NCI-H146 treated with DMSO at 0.1 percent for 48 hours (cell line): ENCODE measurements at regions not wholly inside any gene's neighbourhood (a gene's known extent, or its start where the extent isn't known, plus 50 kb on each side); places are given as distances from the start of the nearest gene placed in this dataset.

Experiments
- DNase-seq: peaks from one replicate; lab custom pipeline; 2025; ENCODE audit not compliant: unreplicated experiment; lab: John Stamatoyannopoulos, UW

GRCh38 chr15:47283246-47283645 lies 434.1 kb upstream of the SEMA6D start:
- DNase-seq = no peak

- no peak for DNase-seq
Observed at GRCh38 chr15:47288794-47289193, 428.5 kb upstream of the SEMA6D start.

DNA sequence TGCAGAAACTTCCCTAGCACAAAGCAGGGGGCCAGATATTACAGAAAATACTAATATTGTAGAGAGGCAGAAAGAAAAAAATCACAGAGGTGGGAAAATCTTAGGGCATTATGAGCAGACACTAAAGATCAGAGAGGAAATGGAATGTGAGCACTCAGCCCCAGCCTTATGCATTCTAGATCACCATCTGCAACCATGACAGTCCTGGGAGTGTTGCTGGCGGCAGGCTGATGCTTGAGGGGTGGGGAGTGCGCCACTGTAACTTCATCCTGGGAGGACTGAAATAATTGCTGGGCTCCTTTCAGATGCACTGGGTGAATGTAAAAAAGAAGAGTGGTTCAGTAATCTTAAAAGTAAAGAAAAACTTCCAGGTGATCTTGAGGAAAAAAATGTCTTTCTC lies 427.6 kb upstream of the SEMA6D start:
- DNase-seq = no peak

DNA sequence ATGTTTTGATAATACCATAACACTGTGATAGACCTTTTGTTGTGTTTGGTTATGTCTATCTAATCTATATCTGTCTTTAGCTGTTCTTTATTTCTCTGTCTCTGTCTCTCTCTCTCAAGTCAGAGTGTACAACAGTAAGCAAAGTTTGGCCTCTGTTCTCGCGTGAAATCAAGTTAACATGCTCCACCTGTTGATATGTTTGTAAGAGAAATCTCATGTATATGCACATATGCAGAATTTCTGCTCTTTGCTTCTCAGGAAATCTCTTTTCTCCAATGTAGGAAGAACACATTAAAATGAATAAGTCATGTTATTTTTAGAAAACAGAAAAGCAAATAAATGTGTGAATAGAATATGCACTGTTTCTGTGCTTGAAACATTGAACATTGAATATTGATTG lies 425.5 kb upstream of the SEMA6D start:
- DNase-seq = no peak

DNA sequence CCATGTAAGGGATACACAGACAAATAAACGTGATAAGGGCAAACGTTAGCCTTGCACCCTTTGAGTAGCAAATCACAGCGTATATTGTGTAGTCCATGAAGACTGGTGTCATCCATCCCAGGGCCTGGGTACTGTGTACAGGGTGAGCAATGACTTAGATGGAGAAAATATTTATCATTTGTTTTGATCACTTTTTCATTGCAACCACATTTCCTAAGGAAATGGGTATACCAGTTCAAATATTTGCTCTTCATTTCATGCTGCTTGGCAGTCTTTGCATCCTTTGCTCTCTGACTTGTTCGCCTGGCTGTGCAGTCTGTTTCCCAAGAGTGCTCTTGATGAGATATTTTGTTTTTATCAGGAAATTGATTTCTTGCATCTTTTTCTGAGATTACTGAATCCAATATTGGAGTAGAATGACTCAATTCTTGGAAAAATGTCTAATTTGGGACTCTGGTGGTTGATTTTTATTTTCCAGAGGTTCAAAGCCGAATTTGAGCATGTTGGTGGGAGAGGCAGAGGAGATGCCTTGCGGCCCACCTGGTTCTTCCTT lies 424.6 kb upstream of the SEMA6D start:
- no peak for DNase-seq

DNA sequence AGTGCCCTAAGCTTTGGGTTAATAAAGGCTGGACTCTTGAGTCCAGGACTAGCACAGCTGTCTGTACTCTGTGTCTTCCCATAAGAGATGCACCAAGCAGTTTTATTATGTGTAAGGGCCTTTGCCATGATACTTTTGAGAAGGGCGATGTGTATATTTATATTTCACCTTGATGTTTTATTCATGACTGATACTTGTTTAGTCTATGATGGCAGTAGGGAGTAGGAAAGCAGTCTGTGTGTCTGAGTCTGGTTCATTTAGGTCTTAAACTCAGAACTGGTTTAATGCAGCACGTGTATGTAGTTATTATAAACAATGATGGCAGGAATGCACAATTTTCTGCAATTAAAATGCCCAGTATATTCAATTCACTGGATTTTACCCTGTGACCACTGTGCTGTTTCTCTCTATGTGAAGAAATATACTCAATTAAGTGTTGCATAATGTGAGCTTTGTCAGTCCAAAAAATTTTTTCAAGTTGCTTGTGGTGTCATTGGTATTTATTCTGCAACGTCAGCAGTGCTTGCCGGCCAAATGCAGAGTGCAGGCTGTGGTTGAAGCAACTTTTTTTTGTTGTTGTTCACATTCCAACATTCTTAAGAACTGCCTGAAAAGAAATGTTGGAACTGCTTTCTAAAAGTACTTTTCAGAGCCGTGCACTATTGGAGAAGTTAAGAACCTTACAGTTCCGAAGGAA lies 423.7 kb upstream of the SEMA6D start:
- DNase-seq = no peak

- DNase-seq = no peak
Observed at GRCh38 chr15:47294765-47295259, 422.5 kb upstream of the SEMA6D start.

DNA sequence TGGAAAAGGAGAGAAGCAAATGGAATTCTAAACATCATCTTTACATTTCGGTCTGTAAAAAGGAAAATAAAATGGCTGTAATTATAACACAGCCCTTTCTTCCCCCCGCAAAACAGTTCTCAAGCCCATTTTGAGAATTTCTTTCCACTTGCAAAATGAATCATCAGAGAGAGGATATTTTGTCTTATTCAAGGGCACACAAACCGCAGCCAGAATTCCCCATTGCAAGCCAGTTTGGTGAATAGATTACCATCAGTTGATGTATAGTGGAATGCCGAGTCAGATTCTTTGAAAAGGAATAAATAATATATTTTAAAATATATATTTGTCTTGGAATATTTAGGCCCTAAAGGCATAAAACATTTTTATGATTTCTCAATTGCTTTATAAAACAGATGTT lies 420.4 kb upstream of the SEMA6D start:
- no peak for DNase-seq

- DNase-seq = peak; percentile 39
Observed at GRCh38 chr15:47299846-47300434, 417.4 kb upstream of the SEMA6D start.

DNA sequence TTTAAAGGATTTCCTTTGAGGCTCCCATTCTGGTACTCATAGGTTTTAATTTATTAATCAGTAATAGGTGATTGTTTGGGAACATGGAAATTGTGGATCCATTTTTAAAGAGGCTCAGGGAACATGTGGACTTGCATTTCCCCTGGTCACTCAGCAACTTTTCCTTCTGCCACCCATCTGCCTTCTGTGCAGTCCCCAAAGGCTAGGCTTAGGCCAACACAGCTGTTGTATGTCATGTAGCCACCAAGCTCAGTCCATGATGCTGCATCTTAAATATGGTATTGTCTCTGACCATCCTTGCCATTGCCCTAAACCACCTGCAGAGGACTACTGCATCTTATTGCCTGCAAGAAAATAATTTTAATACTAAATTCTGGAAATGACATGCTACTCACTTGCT lies 416.7 kb upstream of the SEMA6D start:
- no peak for DNase-seq

GRCh38 chr15:47301481-47301880 lies 415.8 kb upstream of the SEMA6D start:
- DNase-seq = peak; percentile 82

- no peak for DNase-seq
Observed at GRCh38 chr15:47304656-47305055, 412.6 kb upstream of the SEMA6D start.

GRCh38 chr15:47312161-47312560 lies 405.1 kb upstream of the SEMA6D start:
- no peak for DNase-seq

GRCh38 chr15:47326410-47327333 lies 390.6 kb upstream of the SEMA6D start:
- no peak for DNase-seq

- DNase-seq = no peak
Observed at GRCh38 chr15:47331829-47332393, 385.4 kb upstream of the SEMA6D start.

DNA sequence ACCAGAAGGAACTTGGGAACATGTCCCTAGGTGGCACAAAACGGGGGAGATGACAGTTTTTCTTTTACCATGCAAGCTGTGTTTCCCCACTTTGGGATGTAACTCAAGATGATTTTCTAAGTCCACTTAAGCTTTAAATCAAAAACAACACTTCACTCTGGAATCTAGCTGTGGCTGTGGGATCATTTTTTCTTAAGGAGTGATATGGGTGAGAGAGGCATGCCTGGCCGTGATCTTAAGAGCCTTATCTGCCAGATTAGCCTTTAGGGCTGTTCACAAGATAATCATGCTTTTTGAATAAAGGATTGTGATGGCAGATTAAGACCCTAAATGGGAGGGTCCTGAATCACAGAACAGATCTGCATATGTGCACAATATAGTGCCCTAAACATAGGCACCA lies 384.8 kb upstream of the SEMA6D start:
- no peak for DNase-seq

DNA sequence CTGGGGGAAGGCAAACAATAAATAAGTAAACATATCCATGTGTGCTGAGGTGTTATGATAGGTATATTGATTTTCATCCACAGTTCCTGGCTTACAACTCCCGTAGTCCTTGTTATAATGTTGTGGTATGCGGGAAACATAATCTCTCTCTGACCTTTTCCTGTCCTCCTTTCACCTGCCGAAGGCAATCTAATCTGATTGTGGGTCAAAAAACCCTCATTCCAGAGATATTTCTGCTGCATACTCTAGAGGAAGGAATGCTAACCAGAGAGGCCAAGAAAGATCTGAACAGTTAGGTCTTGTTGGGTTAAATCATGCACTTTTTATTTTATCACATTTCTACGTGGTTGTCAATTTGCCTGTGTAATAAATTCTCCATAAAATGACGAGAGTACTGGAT lies 383.6 kb upstream of the SEMA6D start:
- no peak for DNase-seq

DNA sequence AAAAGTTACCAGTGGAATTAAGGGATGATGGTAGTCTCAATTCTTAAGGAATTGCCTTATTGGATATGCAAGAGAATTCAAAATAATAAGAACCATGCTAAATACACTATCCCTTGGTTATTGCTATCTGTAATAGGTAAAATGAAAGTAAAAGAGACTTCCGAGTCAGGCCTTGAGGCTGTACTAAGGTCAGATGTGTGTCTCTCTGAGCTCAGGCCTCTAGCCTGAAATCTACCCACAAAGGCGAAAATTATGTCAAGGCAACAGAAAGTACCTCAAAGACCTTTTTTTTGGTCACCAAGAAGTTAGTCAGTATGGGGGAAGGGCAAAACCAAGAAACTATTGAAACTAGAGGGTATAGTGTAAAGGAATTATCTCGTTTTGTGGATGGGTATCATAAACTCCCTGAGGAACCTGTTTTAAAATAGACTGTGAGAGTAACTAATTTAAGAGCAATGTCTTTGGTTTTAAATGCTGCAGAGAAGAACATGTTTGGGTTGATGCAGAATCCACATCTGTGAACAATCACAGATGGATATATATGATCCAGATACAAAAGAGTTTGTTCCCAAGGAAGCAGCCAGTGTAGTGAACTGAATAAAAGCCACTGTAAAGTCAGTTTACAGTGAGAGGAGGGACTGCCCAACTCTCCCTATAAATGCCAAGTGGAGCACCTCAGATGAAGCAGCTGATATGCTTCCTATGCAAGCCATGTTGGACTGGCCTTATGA lies 382.3 kb upstream of the SEMA6D start:
- DNase-seq = no peak

- no peak for DNase-seq
Observed at GRCh38 chr15:47337106-47337505, 380.2 kb upstream of the SEMA6D start.

- DNase-seq = no peak
Observed at GRCh38 chr15:47337836-47338235, 379.5 kb upstream of the SEMA6D start.

- DNase-seq = no peak
Observed at GRCh38 chr15:47338771-47339170, 378.5 kb upstream of the SEMA6D start.
